Testis (tissue), 2 donors: ENCODE measurements at regions not wholly inside any gene's neighbourhood (a gene's known extent, or its start where the extent isn't known, plus 50 kb on each side); places are given as distances from the start of the nearest gene placed in this dataset.

Experiments used
- CTCF ChIP-seq, 3 experiments: fragments of 450-650 bp in 2 of 3; fragments of 200-600 bp in 1 of 3; sonication (generic) in 1 of 3; IDR thresholded peaks; one replicate each; pipeline ENCODE4 v1.5.1; 2016 to 2019; ENCODE audit warnings: antibody characterized with exemption in 3 of 3, mild to moderate bottlenecking in 2 of 3, moderate library complexity in 1 of 3
- POLR2A ChIP-seq: fragments of 450-650 bp; IDR thresholded peaks from one replicate; pipeline ENCODE4 v1.6.1; 2017; ENCODE audit warnings: antibody characterized with exemption, mild to moderate bottlenecking, moderate library complexity

GRCh38 chr5:45799388-45799787 is 103.2 kb upstream of the HCN1 start:
- TF ChIP-seq POLR2A (no peak), CTCF (IDR thresholded peaks at IDR 0.05) (no peak)
